Neural progenitor cell (in vitro differentiated cells): ENCODE measurements at regions not wholly inside any gene's neighbourhood (a gene's known extent, or its start where the extent isn't known, plus 50 kb on each side); places are given as distances from the start of the nearest gene placed in this dataset.

ENCODE experiments used
- DNase-seq: peaks from one replicate; pipeline ENCODE4 v3.0.0-alpha.2; 2016; ENCODE audit warnings: low spot score
- H2AFZ ChIP-seq: fragments of 200-600 bp; sonication (generic); replicated peaks from 2 replicates; pipeline ENCODE4 v1.6.1; 2016; ENCODE audit warnings: antibody characterized with exemption
- H3F3A ChIP-seq: fragments of 200-600 bp; sonication (generic); 2 replicates; pipeline ENCODE4 v1.6.1; 2016; ENCODE audit warnings: antibody characterized with exemption, low read depth
- H3K27ac ChIP-seq: fragments of 200-600 bp; sonication (generic); 2 replicates; pipeline ENCODE4 v1.5.1; 2016; ENCODE audit warnings: mild to moderate bottlenecking
- H3K27me3 ChIP-seq: fragments of 200-600 bp; sonication (generic); 2 replicates; pipeline ENCODE4 v1.6.1; 2016; ENCODE audit warnings: mild to moderate bottlenecking, moderate library complexity
- H3K36me3 ChIP-seq: fragments of 200-600 bp; sonication (generic); 2 replicates; pipeline ENCODE4 v1.5.1; 2016
- H3K4me1 ChIP-seq: fragments of 200-600 bp; sonication (generic); 2 replicates; pipeline ENCODE4 v1.6.1; 2016; ENCODE audit warnings: mixed run types
- H3K4me2 ChIP-seq: fragments of 200-600 bp; sonication (generic); 2 replicates; pipeline ENCODE4 v1.6.1; 2016
- H3K4me3 ChIP-seq: fragments of 200-600 bp; sonication (generic); 2 replicates; pipeline ENCODE4 v1.5.1; 2016
- H3K79me2 ChIP-seq: fragments of 200-600 bp; sonication (generic); 2 replicates; pipeline ENCODE4 v1.6.1; 2016; ENCODE audit warnings: low read depth
- H3K9ac ChIP-seq: fragments of 200-600 bp; sonication (generic); 2 replicates; pipeline ENCODE4 v1.6.1; 2016
- H3K9me3 ChIP-seq: fragments of 200-600 bp; sonication (generic); 2 replicates; pipeline ENCODE4 v1.5.1; 2016; ENCODE audit warnings: low read depth
- H4K20me1 ChIP-seq: fragments of 200-600 bp; sonication (generic); 2 replicates; pipeline ENCODE4 v1.6.1; 2016; ENCODE audit warnings: low read depth
- H3K27ac Mint-ChIP-seq: 3 replicates; pipeline ENCODE4 v1.8.0; 2021; ENCODE audit warnings: mixed read lengths
- H3K27me3 Mint-ChIP-seq: 2 replicates; pipeline ENCODE4 v1.8.0; 2022; ENCODE audit warnings: low read depth, mild to moderate bottlenecking, inconsistent platforms, moderate library complexity, mixed read lengths; ENCODE audit not compliant: insufficient read depth
- H3K36me3 Mint-ChIP-seq: 3 replicates; pipeline ENCODE4 v1.8.0; 2021; ENCODE audit warnings: mixed read lengths
- H3K4me1 Mint-ChIP-seq: 3 replicates; pipeline ENCODE4 v1.8.0; 2021; ENCODE audit warnings: mixed read lengths
- H3K4me3 Mint-ChIP-seq: 3 replicates; pipeline ENCODE4 v1.8.0; 2021; ENCODE audit warnings: mild to moderate bottlenecking, moderate library complexity, mixed read lengths
- H3K9me3 Mint-ChIP-seq: 3 replicates; pipeline ENCODE4 v1.8.0; 2020; ENCODE audit warnings: mixed read lengths
- CTCF ChIP-seq: fragments of 200-600 bp; sonication (generic); IDR thresholded peaks from 2 replicates; pipeline ENCODE4 v1.5.1; 2017; ENCODE audit warnings: antibody characterized with exemption, mild to moderate bottlenecking
- EZH2 ChIP-seq: fragments of 200-600 bp; sonication (generic); IDR thresholded peaks from 2 replicates; pipeline ENCODE4 v1.6.1; 2017; ENCODE audit warnings: antibody characterized with exemption, mild to moderate bottlenecking, moderate library complexity
- EZH2phosphoT487 ChIP-seq: fragments of 200-600 bp; sonication (generic); IDR thresholded peaks from 2 replicates; pipeline ENCODE4 v1.6.1; 2017; ENCODE audit warnings: antibody characterized with exemption

GRCh38 chr6:78593898-78594667 lies 273.3 kb upstream of the IRAK1BP1 start:
- no peaks in the 10 kb centered on the region for H3K9me3 Mint-ChIP-seq
- Histone ChIP-seq H4K20me1 (no peaks in the 10 kb centered on the region), H3K4me1 (no peaks in the 10 kb centered on the region), H3K27me3 (no peaks in the 10 kb centered on the region), H3K79me2 (no peaks in the 10 kb centered on the region), H3K4me2 (no peak overlapping the region), H2AFZ (no peak overlapping the region), H3F3A (no peaks in the 10 kb centered on the region), H3K4me3 (no peak overlapping the region), H3K9ac (no peak overlapping the region), H3K36me3 (no peaks in the 10 kb centered on the region), H3K27ac (no peak overlapping the region), H3K9me3 (no peaks in the 10 kb centered on the region)
- TF ChIP-seq EZH2phosphoT487 = no peak
- TF ChIP-seq EZH2 = no peak
- no peak for TF ChIP-seq CTCF
- H3K4me1 Mint-ChIP-seq = no peaks in the 10 kb centered on the region
- no peak for DNase-seq
- no peak overlapping the region for H3K27ac Mint-ChIP-seq
- H3K4me3 Mint-ChIP-seq = no peak overlapping the region
- H3K27me3 Mint-ChIP-seq = no peaks in the 10 kb centered on the region
- no peaks in the 10 kb centered on the region for H3K36me3 Mint-ChIP-seq

GRCh38 chr6:78594668-78595066 lies 272.7 kb upstream of the IRAK1BP1 start:
- Histone ChIP-seq H3K9ac (no peak overlapping the region), H4K20me1 (no peaks in the 10 kb centered on the region), H3K27me3 (no peaks in the 10 kb centered on the region), H3K79me2 (no peaks in the 10 kb centered on the region), H3K36me3 (no peaks in the 10 kb centered on the region), H3K4me3 (no peak overlapping the region), H3K27ac (no peak overlapping the region), H3K4me1 (no peaks in the 10 kb centered on the region), H2AFZ (no peak overlapping the region), H3K4me2 (no peak overlapping the region), H3K9me3 (no peaks in the 10 kb centered on the region), H3F3A (no peaks in the 10 kb centered on the region)
- TF ChIP-seq CTCF (no peak), EZH2phosphoT487 (no peak), EZH2 (no peak)
- no peak overlapping the region for H3K27ac Mint-ChIP-seq
- no peak overlapping the region for H3K4me3 Mint-ChIP-seq
- no peaks in the 10 kb centered on the region for H3K9me3 Mint-ChIP-seq
- H3K36me3 Mint-ChIP-seq = no peaks in the 10 kb centered on the region
- no peak for DNase-seq
- no peaks in the 10 kb centered on the region for H3K4me1 Mint-ChIP-seq
- no peaks in the 10 kb centered on the region for H3K27me3 Mint-ChIP-seq

- no peak for DNase-seq
- H3F3A ChIP-seq = no peaks in the 10 kb centered on the region
- Mint-ChIP-seq H3K9me3 (no peaks in the 10 kb centered on the region), H3K27me3 (no peaks in the 10 kb centered on the region), H3K36me3 (no peaks in the 10 kb centered on the region), H3K27ac (no peak overlapping the region), H3K4me3 (no peak overlapping the region), H3K4me1 (no peaks in the 10 kb centered on the region)
- no peaks in the 10 kb centered on the region for H3K9me3 ChIP-seq
- no peak overlapping the region for H3K27ac ChIP-seq
- H3K4me2 ChIP-seq = no peak overlapping the region
- no peaks in the 10 kb centered on the region for H3K36me3 ChIP-seq
- no peak overlapping the region for H3K9ac ChIP-seq
- H3K4me3 ChIP-seq = no peak overlapping the region
- no peaks in the 10 kb centered on the region for H3K27me3 ChIP-seq
- no peaks in the 10 kb centered on the region for H3K79me2 ChIP-seq
- H4K20me1 ChIP-seq = no peaks in the 10 kb centered on the region
- TF ChIP-seq CTCF (no peak), EZH2 (no peak), EZH2phosphoT487 (no peak)
- no peak overlapping the region for H2AFZ ChIP-seq
- no peaks in the 10 kb centered on the region for H3K4me1 ChIP-seq
Measured at GRCh38 chr6:78597966-78598365, 269.4 kb upstream of the IRAK1BP1 start.
